Upper lobe of left lung (tissue), 6 donors: ENCODE measurements at regions not wholly inside any gene's neighbourhood (a gene's known extent, or its start where the extent isn't known, plus 50 kb on each side); places are given as distances from the start of the nearest gene placed in this dataset.
A peak's percentile ranks its signal among the peaks of the same experiment; 100 is the strongest.

Experiments used
- ATAC-seq, 2 donors: fragments of 200-7000 bp; cut with Tn5 transposase; one replicate each; pipeline ENCODE4 v1.9.1; 2022; ENCODE audit warnings: mild to moderate bottlenecking in 2 of 2, moderate library complexity in 2 of 2; ENCODE audit not compliant: low FRiP score in 2 of 2
- DNase-seq, 2 donors: peaks; one replicate each; pipeline ENCODE4 v3.0.0-alpha.2; 2019 to 2020
- H3K27ac ChIP-seq, 4 donors: fragments of 200-600 bp; sonication (generic); one replicate each; pipeline ENCODE4 v1.5.1; 2016 to 2019
- H3K27me3 ChIP-seq, 4 donors: fragments of 200-600 bp; sonication (generic); one replicate each; pipeline ENCODE4 v1.5.1; 2017 to 2019
- H3K36me3 ChIP-seq, 4 donors: fragments of 200-600 bp; sonication (generic); one replicate each; pipeline ENCODE4 v1.5.1; 2016 to 2019
- H3K4me1 ChIP-seq, 4 donors: fragments of 200-600 bp; sonication (generic); one replicate each; pipeline ENCODE4 v1.5.1; 2018 to 2019
- H3K4me3 ChIP-seq, 4 donors: fragments of 200-600 bp; sonication (generic); one replicate each; pipeline ENCODE4 v1.5.1; 2017 to 2019; ENCODE audit warnings: mild to moderate bottlenecking in 2 of 4, moderate library complexity in 1 of 4
- H3K9me3 ChIP-seq, 4 donors: fragments of 200-600 bp; sonication (generic); one replicate each; pipeline ENCODE4 v1.5.1; 2018 to 2019
- EP300 ChIP-seq, 4 donors: sonication (generic); formaldehyde crosslinking; IDR thresholded peaks; one replicate each; pipeline ENCODE4 v1.5.1; 2017; ENCODE audit warnings: antibody characterized with exemption in 4 of 4, control low read depth in 2 of 4
- POLR2A ChIP-seq, 4 donors: fragments of 450-650 bp; IDR thresholded peaks; one replicate each; pipeline ENCODE4 v1.5.1; 2016 to 2017; ENCODE audit warnings: antibody characterized with exemption in 4 of 4, mild to moderate bottlenecking in 2 of 4
- POLR2AphosphoS5 ChIP-seq, 2 donors: sonication (generic); formaldehyde crosslinking; IDR thresholded peaks; one replicate each; pipeline ENCODE4 v1.5.1; 2017; ENCODE audit warnings: antibody characterized with exemption in 2 of 2
- WGBS, 2 donors: methylation state at CpG; one replicate each; pipeline ENCODE4 v1.1.5; 2017 to 2018; 5-methylcytosine and 5-hydroxymethylcytosine counted together
- TF ChIP-seq, protein P1 (sequence below), 6 experiments: fragments of 450-650 bp in 4 of 6; fragments of 200-600 bp in 2 of 6; sonication (generic) in 2 of 6; IDR thresholded peaks; one replicate each; pipeline ENCODE4 v1.5.1; 2016 to 2019; ENCODE audit warnings: antibody characterized with exemption in 6 of 6
- donor health status: DM: no; HTN: no; CAD: no; lungs with moderate emphysema.
- donor health status: DM: no; HTN: yes; CAD: no; lungs with severe emphysema.

DNA sequence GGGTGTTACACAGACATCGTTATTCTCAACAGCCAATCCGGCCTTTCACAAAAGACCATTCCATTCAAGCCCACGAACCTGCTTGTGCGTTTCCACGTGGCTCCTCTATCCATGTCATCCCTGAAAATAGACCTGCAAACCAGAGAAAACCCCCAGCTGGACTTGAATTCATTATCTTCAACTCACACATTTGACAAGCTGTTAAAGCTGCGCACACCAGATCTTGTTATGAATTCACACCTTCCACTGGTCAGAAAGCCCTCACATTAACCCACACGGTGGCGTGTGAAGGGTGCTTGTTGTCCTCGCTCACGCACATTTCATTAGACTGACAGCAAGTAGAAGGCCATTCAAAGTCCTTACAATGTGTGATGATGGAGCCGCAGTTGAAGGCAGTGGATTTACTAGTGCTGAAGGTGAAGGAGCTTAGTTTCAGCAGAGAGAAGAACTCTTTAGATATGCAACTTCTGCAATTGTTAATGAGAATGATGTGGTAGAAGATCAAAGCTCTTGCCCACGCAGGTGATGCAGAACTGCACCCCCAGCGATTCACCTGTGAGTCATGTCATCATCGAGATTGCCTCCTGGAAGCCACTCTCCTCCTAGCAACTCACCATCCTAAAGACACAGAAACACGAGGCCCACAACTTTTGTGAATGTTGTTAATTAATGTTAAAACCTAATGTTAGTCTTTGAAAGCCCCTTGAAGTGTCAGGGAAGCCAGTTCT, 224.8 kb upstream of the SOX11 start:
- Histone ChIP-seq H3K27ac (no peak overlapping the region), H3K4me3 (no peak overlapping the region), H3K36me3 (no peaks in the 10 kb centered on the region), H3K9me3 (no peaks in the 10 kb centered on the region), H3K4me1 (no peaks in the 10 kb centered on the region), H3K27me3 (no peaks in the 10 kb centered on the region)
- ATAC-seq (no peak), DNase-seq (no peak)
- 85 to 88% methylated on average over 15 of the region's 15 CpGs for WGBS, 2 donors
- no peak for TF ChIP-seq POLR2A (IDR thresholded peaks at IDR 0.05)
- TF ChIP-seq, protein P1, sequence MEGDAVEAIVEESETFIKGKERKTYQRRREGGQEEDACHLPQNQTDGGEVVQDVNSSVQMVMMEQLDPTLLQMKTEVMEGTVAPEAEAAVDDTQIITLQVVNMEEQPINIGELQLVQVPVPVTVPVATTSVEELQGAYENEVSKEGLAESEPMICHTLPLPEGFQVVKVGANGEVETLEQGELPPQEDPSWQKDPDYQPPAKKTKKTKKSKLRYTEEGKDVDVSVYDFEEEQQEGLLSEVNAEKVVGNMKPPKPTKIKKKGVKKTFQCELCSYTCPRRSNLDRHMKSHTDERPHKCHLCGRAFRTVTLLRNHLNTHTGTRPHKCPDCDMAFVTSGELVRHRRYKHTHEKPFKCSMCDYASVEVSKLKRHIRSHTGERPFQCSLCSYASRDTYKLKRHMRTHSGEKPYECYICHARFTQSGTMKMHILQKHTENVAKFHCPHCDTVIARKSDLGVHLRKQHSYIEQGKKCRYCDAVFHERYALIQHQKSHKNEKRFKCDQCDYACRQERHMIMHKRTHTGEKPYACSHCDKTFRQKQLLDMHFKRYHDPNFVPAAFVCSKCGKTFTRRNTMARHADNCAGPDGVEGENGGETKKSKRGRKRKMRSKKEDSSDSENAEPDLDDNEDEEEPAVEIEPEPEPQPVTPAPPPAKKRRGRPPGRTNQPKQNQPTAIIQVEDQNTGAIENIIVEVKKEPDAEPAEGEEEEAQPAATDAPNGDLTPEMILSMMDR (IDR thresholded peaks at IDR 0.05): no peak
- no peak for TF ChIP-seq EP300 (IDR thresholded peaks at IDR 0.05)
- TF ChIP-seq POLR2AphosphoS5 (IDR thresholded peaks at IDR 0.05): no peak

DNA sequence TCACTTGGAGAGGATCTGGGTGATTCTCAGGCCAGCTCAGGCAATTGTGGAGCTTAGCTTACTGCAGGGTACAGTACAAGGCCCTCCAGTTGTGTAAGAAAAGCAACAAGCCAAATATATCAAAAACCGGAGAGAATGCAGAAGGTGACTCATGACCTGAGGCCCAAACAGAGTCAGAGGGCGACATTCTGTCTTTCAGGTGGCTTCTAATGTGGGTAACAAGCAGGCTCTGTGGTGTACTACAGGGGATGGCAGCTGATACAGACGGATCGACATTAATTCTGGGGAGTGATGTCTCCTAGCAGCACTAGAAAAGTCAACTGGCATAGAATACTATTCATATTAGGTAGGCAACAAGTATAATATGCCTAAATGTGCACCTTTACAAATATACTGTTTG, 219.5 kb upstream of the SOX11 start:
- DNase-seq (no peak), ATAC-seq (no peak)
- Histone ChIP-seq H3K4me3 (no peak overlapping the region), H3K27me3 (no peaks in the 10 kb centered on the region), H3K9me3 (no peaks in the 10 kb centered on the region), H3K4me1 (no peaks in the 10 kb centered on the region), H3K36me3 (no peaks in the 10 kb centered on the region), H3K27ac (no peak overlapping the region)
- 83% methylated on average over 4 of the region's 4 CpGs for WGBS, 2 donors
- TF ChIP-seq POLR2AphosphoS5 (IDR thresholded peaks at IDR 0.05) (no peak), POLR2A (IDR thresholded peaks at IDR 0.05) (no peak), EP300 (IDR thresholded peaks at IDR 0.05) (no peak)
- TF ChIP-seq, protein P1 (IDR thresholded peaks at IDR 0.05): no peak

DNA sequence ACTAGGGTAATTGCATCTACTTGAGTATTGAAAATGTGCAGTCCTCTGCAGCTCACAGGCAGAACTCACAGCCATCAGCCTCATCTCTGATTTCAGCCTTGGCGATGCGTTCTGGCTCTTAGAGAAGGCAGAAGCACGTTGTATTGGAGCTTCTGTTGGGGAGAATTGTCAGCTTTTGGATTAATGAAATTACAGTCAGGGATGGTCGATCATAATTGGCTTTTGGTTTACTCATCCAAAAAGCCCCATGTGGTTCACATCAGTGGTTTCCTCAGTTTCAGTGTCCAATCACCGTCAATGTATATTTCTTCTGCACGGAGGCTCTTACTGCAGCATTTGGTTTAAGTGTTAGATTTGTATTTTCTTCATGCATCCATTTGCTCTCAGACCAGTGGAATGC, 218.5 kb upstream of the SOX11 start:
- H3K27ac ChIP-seq: no peak overlapping the region
- ATAC-seq (no peak), DNase-seq (no peak)
- WGBS, 2 donors: 59 to 72% methylated on average over 6 of the region's 6 CpGs
- H3K36me3 ChIP-seq: no peaks in the 10 kb centered on the region
- H3K27me3 ChIP-seq: no peaks in the 10 kb centered on the region
- no peaks in the 10 kb centered on the region for H3K9me3 ChIP-seq
- H3K4me3 ChIP-seq: no peak overlapping the region
- TF ChIP-seq POLR2AphosphoS5 (IDR thresholded peaks at IDR 0.05) (no peak), EP300 (IDR thresholded peaks at IDR 0.05) (no peak)
- TF ChIP-seq, protein P1 (IDR thresholded peaks at IDR 0.05): no peak
- H3K4me1 ChIP-seq: no peaks in the 10 kb centered on the region

DNA sequence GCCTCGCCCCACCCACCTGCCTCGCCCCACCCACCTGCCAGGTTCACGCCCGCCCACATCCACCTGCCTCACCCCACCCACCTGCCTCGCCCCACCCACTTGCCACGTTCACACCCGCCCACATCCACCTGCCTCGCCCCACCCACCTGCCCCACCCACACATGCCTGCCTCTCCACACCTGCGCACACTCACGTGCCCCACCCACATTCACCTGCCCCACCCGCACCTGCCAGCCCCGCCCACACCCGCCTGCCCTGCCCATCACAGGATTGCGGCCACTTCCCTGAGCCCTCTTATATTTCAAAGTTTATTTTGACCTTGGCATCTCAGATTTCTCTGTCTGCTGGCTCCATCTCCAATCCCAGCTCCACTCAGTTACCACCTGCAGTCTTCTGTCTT, 217.5 kb upstream of the SOX11 start:
- no peak overlapping the region for H3K27ac ChIP-seq
- TF ChIP-seq EP300 (IDR thresholded peaks at IDR 0.05) (no peak), POLR2AphosphoS5 (IDR thresholded peaks at IDR 0.05) (no peak), POLR2A (IDR thresholded peaks at IDR 0.05) (no peak)
- TF ChIP-seq, protein P1 (IDR thresholded peaks at IDR 0.05): no peak
- H3K9me3 ChIP-seq: no peaks in the 10 kb centered on the region
- DNase-seq: peak; percentile 48 to 88
- H3K27me3 ChIP-seq: no peaks in the 10 kb centered on the region
- no peaks in the 10 kb centered on the region for H3K36me3 ChIP-seq
- no peaks in the 10 kb centered on the region for H3K4me1 ChIP-seq
- H3K4me3 ChIP-seq: no peak overlapping the region
- ATAC-seq: peak; percentile 34 to 86
- 68 to 98% methylated on average over 6 to 10 of the region's 14 CpGs for WGBS, 2 donors
